Effector CD4-positive, alpha-beta T cell (primary cell): ENCODE measurements at regions not wholly inside any gene's neighbourhood (a gene's known extent, or its start where the extent isn't known, plus 50 kb on each side); places are given as distances from the start of the nearest gene placed in this dataset.

Source experiments
- DNase-seq: peaks from one replicate; pipeline ENCODE4 v3.0.0-alpha.2; 2020

DNA sequence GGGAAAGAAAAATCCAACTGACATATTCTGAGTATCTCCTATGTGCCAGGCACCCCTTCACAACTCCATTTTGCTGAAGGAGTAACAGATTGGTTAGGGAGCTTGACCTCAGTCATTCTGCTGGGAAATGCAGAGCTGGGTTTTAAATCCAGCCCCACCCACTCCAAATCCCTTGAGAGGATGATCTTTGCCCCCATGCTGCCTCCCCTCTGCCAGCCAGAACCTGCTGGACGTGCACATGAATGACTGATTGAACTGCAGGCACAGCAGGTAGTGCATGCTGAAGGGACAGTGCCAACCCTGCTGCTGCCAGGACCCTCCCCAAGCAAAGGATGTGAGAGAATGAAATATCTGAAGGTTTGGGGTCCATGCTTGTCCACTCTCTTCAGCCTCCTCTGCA, 340.9 kb downstream of the BUD13 start:
- no peak for DNase-seq

DNA sequence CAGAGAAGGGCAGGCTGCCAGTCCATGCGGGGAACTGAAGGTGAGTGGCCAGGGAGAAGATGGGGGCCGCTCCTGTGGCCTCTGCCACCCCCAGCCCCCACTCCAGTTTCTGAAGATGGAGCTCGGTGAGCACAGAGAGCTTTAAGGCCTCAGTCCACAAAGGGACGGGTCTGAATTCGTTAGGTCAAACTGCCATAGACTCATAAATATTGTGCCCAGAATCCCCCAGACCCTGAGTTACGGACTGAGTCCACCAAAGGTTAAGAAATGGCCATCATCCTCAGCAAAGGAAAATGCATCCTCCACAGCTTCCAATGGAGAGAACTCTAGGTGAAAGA, 344.2 kb downstream of the BUD13 start:
- no peak for DNase-seq

DNA sequence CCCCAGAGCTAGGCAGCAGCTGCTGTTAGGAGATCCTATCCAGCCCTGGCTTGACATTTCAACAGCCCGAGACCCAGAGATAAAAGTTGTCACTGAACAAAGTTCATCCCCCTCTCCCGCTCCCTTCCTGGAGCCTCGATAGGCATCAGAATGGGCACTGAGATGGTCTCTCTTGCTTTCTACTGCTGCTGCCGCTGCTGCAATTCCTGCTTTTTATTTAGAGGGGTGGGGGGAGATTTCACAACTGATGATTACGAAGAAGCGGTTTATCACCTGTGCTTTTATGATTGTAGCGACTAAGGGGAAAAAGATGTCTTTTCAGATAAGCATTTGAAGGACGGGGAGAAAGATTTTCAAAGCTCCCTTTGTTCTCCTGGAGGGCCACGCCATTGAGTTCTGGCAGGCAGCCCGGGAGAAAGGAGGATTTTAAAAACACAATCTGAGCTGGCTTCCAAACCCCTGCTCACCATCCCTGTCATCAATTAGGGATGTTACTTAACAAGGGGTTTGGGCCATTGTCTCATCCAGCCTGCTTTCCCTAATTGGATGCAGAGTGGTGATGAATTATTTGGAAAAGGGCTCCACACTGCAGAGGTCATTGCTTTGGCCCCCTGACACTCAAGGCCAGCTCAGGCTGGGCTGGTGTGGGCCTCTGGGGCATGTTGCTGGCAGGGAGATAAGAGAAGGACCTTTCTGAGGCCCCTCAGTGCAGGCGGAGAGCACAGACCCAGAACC, 344.7 kb downstream of the BUD13 start:
- DNase-seq: no peak

DNA sequence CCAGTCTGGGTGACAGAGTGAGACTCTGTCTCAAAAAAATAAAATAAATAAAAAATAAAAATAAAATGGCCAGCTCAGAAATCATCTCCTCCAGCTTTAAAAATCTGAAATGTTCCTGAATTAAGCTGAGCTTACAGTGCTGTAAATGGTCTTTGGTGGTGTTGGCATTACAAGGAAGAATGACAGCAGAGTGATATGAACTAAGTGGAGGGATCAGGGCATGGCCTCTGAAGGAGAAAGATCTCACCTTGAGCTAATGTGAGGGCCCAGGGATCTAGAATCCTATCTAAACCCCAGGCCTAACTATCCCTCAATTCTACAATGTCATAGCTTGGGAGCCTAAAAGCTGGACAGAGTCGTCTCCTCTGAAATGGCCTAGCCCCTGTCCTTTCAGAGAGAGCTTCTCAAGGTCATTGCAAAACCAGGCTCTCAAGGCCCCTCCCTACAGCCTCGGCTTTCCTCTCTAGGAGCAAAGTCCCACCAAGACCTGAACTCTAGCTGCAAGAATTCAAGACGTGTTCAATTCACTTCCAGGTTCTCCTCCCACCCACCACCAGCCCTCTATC, 345.4 kb downstream of the BUD13 start:
- no peak for DNase-seq

DNA sequence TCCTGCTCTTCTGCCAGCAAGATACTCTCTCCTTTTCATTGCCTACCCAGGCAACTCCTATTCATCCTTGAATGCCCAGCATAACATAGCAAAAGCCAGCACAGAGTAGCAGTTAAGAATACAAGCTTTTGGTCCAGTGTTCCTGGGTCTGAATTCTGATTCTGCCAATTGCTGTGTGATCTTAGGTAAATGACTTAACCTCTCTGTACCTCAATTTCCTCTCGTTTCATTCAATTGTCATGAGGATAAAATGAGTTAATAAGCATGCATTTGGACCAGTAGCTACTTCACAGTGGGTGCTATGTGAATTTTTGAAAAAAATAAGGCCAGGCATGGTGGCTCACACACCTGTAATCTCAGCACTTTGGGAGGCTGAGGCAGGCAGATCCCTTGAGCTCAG, 346.0 kb downstream of the BUD13 start:
- no peak for DNase-seq

DNA sequence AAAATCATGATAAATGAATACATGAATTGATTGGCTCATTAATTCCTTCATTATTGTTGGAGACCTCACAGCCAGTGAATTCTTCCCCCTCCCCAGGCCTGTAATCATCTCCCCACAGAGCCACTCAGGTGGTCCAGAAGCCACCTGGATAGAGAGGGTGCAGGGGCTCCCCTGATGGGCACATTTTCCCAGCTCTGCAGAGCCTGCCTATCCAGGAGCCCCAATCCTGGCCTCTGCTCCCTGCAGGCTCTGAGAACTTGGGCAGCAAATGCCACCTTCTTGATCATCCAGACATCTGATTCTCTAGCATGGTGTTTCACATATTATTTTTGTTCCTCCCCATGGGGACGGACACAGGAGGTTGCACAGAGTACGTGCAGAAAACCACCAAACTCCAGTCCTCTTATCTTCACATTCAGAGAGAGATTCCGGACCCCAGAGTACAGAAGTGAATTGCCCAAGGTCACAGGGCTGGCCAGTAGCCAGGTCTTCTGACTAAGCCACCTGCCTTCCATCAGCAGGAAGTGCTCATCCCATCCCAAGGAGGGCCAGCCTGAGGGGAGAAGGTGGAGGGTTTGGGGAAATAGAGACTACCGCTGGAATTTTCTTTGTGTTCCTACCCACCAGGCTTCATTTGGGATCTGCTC, 348.0 kb downstream of the BUD13 start:
- DNase-seq: no peak

DNA sequence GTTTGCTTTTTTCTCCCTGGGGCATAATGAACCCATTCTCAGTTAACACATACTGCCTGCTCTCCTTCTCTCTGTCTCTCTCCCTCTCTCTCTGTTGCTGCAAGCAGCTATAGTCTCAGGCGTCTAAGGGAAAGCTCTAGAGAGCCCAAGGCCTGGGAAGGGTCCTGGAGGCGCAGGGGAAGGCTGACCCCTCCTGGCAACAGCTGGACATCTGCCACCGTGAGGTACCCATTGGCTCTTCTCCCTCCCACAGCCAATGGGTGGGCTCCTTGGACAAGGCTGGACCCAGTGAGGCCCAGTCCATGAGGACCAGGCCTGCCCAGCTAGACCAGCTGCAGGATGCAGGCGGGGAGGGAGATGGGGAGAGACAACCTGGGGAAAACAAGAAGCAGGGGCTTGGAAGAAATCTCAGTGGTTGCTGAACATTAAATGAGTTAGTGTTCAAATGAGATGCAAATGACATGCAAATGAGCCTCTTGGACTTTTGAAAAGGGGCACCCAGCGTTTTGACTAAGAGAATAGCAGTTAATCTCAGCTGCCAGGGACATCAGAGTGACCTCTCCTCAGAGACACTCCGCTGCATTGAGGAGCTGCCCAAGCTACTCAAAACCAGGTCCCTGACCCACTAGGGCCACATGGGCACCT, 349.7 kb downstream of the BUD13 start:
- no peak for DNase-seq

DNA sequence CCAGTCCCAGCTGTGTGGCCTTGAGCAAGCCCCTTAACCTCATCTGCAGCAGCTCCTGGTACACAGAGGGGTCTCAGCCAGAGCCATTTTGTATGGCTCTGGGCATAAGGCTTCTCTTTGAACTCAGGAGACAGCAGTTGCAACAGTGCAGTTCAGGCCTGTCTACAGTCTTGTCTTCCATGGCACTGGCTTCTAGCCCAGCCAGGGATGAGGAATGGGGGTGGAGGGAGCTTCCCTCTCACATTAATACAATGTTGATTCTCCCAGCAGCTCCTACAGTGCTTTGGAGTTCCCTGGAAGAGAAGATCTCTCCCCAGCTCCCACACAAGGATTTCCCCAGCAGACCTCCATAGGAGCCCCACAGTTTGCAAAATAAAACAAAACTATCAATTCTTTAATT, 350.2 kb downstream of the BUD13 start:
- DNase-seq: no peak

DNA sequence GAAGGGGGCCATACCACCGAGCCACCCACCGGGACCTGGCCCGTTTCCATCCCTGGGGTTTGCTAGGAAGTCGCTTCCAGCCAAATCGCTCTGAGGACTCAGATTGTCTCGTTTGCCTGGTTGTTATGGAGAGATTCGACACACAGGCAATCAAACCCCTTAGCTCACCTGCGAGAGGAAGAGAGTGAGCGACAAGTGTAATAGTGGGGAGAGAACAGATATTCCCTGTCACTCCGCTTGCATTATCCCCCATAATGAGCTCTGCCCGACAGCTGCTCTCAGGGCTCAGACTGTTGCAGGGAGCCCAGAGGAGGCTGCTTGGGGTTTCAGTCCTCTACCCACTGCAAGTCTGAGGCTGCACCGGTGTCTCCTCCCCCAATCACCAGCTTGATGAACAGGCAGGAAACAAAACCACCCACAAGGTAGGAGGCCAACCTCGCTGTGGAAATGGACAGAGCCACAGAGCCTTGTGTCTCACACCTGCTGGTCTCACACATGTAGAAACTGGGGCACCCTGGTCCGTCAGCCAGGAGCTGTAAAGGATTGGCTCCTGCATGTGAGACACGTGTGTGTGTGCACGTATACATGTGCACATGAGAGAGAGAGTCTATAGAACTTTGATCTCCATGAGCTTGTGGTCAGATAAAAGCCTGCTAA, 351.1 kb downstream of the BUD13 start:
- no peak for DNase-seq

DNA sequence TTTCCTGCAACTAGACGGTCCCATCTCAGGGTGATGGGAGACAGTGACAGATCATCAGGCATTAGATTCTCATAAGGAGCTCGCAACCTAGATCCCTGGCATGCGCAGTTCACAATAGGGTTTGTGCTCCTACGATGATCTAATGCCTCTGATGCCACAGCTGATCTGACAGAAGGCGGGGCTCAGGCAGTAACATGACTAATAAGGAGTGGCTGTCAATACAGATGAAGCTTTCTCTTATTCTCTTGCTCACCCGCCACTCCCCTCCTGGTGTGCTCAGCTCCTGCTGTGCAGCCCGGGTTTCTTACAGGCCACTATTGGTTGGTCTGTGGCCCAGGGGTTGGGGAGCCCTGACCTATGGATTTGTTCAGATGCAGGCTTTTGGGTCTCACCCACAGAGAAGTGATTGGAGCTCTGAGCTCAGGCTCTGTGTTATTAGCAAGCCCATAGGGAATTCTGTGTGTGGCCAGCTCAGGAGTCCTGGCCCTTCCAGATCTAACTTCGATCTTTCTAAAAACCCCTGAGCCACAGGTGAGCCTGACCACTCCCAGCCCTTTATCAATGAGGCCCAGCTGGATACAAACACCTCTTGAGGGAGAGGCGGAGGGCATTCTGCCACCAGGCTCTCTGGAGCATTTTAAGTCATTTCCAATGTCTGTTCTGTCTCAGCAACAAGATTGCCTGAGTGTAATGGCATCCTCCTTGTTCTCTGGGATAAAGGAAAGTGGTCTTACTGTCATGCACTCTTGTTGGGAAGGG, 351.8 kb downstream of the BUD13 start:
- DNase-seq: no peak

DNA sequence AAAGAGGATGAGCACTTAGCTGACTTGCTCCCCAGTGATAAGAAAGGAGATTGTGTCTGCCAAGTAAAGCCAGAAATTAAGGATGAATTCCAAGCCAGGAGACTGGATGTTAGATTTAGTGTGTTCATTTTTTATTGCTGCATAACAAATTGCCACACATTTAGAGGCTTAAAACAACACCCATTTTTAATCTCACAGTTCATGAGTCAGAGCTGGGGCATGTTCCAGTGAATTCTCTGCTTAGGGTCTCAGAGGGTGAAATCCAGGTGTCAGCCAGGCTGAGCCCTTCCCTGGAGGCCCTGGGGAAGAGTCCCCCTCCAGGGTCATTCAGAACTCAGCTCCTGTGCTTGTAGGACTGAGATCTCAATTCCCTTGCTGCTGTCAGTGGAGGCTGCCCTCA, 352.8 kb downstream of the BUD13 start:
- DNase-seq: no peak

DNA sequence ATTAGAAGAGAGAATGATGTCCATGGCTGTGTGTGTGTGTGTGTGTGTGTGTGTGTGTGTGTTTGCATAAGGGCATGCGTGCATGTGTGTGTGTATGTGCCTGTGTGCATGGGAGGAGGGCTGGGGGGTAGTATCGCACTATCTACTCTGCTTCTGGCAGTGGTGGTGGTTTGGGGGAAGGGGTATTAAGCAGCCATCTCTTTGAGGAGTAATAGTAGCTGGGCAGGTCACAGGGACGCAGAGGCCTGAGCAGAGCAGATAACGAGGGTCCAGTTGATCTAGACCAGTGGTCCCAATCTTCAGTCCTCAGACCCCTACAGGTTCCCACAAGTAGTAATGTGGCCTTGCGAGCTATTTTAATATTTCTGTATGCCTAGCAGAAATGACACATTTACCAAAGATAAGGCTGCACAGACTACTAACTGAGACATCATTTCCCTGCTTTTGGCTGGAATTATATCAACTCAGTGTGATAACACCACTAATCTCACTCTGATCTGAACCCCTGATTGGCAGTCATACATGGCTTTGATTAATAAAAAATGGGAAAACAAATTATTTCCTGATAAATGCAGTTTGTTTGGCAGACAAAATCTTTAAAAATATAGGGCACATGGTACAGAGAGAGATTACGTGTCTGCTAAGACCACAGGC, 354.3 kb downstream of the BUD13 start:
- DNase-seq: no peak

DNA sequence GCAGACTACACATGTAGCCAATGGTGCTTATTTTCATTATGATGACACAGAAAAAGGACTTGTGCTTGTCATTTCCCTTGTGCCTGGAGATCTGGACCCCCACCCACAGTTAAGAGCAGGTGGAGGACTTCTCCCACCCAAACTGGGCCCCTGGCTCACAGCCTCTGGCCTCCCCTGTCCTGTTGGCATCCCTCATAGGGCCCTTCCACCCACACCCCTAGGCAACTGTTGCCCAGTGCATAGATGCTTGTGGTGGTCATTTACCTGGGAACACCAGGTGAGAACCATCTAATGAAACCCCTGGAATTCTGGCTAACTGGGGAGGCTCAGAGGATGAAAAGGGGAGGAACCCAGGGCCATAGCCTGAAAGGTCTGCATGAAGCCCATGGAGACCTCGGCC, 355.9 kb downstream of the BUD13 start:
- no peak for DNase-seq

DNA sequence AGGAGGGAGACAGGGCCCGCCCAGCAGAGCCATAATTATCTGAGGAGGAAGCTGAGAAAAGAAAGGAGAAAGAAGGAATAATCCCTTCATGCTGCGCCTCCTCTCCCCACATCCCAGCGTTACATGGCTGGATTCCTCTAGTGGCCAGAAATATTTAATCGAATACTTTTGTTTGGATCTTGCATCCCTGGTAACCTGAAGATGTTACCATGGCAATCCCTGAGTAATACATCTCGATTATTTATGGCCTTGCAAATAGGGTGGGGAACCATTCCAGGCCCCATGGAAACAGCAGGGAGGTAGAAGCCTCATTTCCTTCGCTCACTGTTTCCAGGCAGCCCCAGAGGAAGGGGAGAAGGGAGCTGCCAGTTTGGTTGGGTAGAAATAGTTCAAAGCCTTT, 357.7 kb downstream of the BUD13 start:
- no peak for DNase-seq

DNA sequence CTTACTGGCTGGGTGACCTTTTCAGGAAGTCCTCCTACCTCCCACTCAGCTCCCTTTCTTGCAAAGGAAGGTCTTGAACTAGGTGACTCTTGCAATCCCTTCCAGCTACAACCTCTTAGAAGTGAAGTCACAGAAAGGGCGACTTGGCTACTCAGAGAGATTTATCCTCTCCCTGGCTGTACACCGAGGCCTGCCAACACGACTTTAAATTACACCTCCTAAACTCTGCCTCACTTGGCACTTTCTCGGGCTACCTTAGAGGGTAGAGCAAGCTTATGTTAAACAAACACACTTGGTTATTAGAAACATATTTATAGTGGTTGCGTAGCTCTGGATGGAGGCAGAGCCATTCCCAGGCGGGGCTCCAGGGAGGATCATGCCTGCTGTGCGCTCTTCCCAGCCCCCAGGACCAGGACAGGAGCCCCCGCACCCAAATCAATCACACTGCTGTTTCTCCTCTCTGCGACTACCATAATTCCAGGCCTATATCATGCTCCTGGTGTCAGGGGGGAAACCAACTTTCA, 358.4 kb downstream of the BUD13 start:
- DNase-seq: no peak

DNA sequence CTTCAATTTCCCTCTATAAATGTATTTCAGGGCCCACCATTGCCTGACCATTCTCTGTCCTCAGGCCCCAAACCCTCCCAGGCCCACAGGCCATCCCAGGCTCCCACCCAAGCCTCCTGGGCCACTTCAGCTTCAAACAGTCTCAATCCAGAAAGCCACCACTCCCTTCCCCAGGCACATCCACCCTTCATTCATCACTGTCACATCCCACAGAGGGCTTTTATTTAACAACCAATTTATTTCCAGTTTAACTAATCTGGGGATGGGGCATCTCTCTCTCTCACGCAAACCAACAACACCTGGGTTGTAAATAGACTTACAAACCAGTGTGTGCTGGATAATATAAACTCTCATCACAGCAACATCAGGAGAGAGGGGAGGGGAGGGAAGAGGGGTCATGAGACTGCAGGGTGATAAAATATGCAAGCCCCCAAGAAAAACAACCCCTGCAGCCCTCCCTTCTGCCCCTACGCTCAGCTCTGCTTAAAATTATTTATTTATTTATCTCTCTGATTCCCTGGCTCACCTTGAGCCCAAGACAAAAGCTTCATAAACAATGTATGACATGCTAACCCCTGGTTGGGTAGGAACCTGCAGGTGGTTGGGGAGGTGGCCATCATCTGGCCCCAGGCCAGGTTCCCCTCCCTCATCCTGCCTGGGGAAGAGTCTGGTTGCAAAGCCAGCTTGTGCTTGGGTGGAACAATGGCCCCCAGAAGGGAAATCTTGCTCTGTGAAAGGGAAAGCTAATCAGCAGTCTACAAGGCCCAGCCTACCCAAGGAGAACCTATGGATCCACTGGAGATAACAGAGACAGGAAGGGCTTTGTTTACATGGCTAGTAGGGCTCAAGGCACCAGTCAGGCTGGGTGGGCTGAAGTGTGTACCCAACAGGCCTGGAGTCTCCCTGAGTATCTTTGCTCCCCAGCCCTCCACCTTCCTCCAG, 359.2 kb downstream of the BUD13 start:
- DNase-seq: no peak

DNA sequence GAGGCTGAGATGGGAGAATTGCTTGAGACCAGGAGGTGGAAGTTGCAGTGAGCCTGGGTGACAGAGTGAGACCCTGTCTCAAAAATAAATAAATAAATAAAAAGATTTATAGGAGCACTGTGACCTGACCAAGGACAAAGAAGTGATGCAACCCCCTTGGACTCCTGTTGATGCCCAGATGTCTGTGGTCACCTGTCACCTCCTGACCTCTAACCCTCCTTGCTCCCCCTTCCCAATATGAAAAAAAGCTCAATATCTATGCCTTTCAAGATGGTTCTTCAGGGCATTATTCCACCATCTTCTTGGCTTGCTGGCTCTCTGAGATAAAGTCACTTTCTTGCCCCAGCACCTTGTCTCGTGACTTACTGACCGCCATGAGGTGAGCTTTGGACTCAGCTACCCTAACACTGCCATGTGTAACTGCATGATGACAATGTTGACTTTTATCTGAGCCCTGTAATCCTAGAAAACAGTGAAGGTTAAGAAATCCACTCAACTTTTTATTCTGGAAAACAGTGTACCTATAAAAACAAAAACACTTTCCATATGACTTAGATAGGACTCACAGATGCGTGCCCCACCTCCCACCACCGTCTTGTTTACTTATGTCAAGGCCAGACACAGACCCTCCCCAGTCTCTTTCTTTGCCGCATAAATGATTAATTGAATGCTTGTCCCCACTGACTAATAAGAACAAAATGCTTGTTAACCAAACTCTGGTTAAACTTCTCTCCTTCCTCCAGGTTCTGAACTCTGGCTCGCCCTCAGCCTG, 360.5 kb downstream of the BUD13 start:
- DNase-seq: no peak

DNA sequence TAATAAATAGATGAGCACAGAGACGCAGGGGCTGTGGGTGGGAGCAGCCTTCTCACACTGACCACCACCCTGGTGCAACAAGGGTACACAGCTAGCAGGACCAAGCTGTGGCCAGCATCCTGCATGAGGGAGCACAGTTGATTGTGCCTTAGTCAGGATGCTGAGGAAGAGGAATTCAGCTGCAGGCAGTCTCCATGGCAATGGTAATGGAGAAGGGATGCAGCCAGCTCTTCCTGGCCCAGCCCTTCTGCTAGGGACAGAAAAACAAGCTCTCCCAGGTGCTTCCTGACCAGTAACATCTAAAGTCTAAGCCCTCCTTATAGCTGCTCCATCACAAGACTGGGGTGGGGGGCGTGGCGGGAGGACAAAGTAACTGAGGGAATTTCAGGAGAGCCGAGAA, 363.5 kb downstream of the BUD13 start:
- DNase-seq: no peak

DNA sequence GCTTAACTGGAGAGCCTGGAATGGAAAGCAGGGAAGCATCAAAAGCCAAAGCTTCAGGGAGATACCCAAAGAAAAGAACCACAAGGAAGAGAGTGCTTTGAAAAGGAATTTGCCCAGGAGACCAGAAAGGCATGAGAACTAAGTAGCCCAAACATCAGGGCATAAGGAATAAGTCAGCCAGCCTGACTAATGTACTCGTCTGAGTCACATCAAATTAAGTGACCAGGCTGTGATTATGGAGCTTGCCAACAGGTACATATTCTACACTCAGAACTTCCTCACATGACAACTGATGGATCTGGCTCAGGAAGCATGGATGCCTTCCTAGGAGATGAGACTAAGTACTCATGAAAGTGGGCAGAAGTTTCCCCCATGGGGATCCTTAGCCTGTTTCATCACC, 366.7 kb downstream of the BUD13 start:
- DNase-seq: no peak

DNA sequence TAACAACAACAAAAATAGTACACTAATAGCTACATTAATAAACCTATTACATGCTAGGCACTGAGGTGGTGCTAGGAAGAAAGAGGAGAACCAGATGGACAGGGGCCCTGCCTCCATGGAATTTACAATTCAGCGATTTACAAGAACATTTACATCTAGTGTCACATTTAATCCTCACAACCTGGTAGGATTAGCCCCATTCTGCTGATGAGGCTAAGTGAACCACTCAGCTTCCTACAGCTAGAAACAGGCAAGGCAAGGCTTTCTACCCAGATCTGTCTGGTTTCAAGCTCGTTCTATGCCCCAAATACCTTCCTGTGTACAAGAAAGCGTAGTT, 368.4 kb downstream of the BUD13 start:
- no peak for DNase-seq
